Pancreas (tissue), 10 donors: ENCODE measurements at regions not wholly inside any gene's neighbourhood (a gene's known extent, or its start where the extent isn't known, plus 50 kb on each side); places are given as distances from the start of the nearest gene placed in this dataset.

Source experiments
- ATAC-seq, 4 donors: fragments of 200-7000 bp; cut with Tn5 transposase; one replicate each; pipeline versions ENCODE4 v1.8.0 to v1.9.1; 2020; ENCODE audit warnings: mild to moderate bottlenecking in 4 of 4, moderate library complexity in 4 of 4
- DNase-seq, 6 donors: peaks; one replicate each; pipeline ENCODE4 v3.0.0-alpha.2; 2020
- FAIRE-seq: peaks from 2 replicates; lab custom pipeline; 2012; peaks lifted over from hg19 to GRCh38; lab: Jason Lieb, UNC
- H3K27ac ChIP-seq, 4 donors: fragments of 200-600 bp; sonication (generic); 1 replicate in 3 of 4; 2 replicates in 1 of 4; pipeline versions ENCODE4 v1.5.0 to v1.8.0; 2020
- H3K27me3 ChIP-seq, 4 donors: fragments of 200-600 bp; one replicate each; pipeline ENCODE4 v1.8.0; 2021
- H3K36me3 ChIP-seq, 3 donors: fragments of 200-600 bp; sonication (generic) in 1 of 3; one replicate each; pipeline versions ENCODE4 v1.5.0 to v1.8.0; 2020 to 2021
- H3K4me1 ChIP-seq, 3 donors: fragments of 200-600 bp; one replicate each; pipeline ENCODE4 v1.8.0; 2021
- H3K4me3 ChIP-seq, 4 donors: fragments of 200-600 bp; sonication (generic) in 2 of 4; one replicate each; pipeline versions ENCODE4 v1.5.0 to v1.8.0; 2020 to 2021
- H3K9me3 ChIP-seq, 4 donors: fragments of 200-600 bp; one replicate each; pipeline ENCODE4 v1.8.0; 2021
- WGBS, 2 donors: extraction: QIAGEN DNeasy Blood & Tissue Kit; methylation state at CpG; one replicate each; pipeline ENCODE4 v1.1.7; 2013; 5-methylcytosine and 5-hydroxymethylcytosine counted together
- intact Hi-C, 3 donors: fragments of 100-400 bp; cut with DNase I; formaldehyde crosslinking; loops; one replicate each; pipeline versions ENCODE4 v1.11.1 to v1.14.2; 2022
- TF ChIP-seq, protein P1 (sequence below), 4 donors: fragments of 200-600 bp; sonication (generic) in 3 of 4; IDR thresholded peaks; one replicate each; pipeline versions ENCODE4 v1.5.0 to v1.8.0; 2021; ENCODE audit warnings: antibody characterized with exemption in 4 of 4
- donor health status: healthy with polysubstance abuse.
- donor health status: DM: no; HTN: no; CAD: no; lungs with moderate emphysema.
- donor health status: DM: no; HTN: no; CAD: no.
- donor health status: control.
- donor health status: control.
- donor health status: Bipolar disorder and iron deficiency.
- donor health status: DM: yes; HTN: yes; CAD: no.
- donor health status: DM: no; HTN: no; CAD: no.
- donor health status: DM: no; HTN: no; CAD: no.
- donor health status: DM: yes; HTN: yes; CAD: no.

- no peaks in the 10 kb centered on the region for H3K27me3 ChIP-seq
- H3K4me1 ChIP-seq = no peaks in the 10 kb centered on the region
- whole genome bisulfite sequencing, 2 donors = 72 to 76% methylated on average over 2 of the region's 2 CpGs
- TF ChIP-seq, protein P1, sequence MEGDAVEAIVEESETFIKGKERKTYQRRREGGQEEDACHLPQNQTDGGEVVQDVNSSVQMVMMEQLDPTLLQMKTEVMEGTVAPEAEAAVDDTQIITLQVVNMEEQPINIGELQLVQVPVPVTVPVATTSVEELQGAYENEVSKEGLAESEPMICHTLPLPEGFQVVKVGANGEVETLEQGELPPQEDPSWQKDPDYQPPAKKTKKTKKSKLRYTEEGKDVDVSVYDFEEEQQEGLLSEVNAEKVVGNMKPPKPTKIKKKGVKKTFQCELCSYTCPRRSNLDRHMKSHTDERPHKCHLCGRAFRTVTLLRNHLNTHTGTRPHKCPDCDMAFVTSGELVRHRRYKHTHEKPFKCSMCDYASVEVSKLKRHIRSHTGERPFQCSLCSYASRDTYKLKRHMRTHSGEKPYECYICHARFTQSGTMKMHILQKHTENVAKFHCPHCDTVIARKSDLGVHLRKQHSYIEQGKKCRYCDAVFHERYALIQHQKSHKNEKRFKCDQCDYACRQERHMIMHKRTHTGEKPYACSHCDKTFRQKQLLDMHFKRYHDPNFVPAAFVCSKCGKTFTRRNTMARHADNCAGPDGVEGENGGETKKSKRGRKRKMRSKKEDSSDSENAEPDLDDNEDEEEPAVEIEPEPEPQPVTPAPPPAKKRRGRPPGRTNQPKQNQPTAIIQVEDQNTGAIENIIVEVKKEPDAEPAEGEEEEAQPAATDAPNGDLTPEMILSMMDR (IDR thresholded peaks at IDR 0.05) = no peak
- FAIRE-seq (no peak), ATAC-seq (no peak), DNase-seq (no peak)
- no peaks in the 10 kb centered on the region for H3K9me3 ChIP-seq
- intact Hi-C loops = no loop called here
- no peak overlapping the region for H3K4me3 ChIP-seq
- no peak overlapping the region for H3K27ac ChIP-seq
- no peaks in the 10 kb centered on the region for H3K36me3 ChIP-seq
Observed at GRCh38 chr2:59993726-59994125, 559.7 kb downstream of the BCL11A start.

DNA sequence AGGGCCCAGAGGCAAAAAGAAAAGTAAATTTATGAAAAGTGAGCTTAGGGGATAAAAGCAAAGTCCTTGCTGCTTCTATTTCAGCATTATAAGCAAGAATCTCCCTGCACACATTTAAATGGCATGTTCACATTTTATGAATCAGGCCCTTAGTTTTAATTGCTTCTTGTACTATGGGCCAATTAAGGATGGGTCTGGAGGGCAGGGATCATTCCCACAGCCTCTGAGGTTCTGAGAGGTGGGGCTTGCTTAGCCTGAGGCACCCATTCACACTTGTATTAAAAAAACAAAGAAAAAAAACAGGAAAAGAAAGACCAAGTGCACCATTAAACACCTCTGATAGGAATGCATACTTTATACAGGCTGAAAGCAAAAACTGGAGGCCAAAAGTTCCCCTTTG is 565.1 kb downstream of the BCL11A start:
- Histone ChIP-seq H3K4me3 (no peak overlapping the region), H3K36me3 (no peaks in the 10 kb centered on the region), H3K27me3 (no peaks in the 10 kb centered on the region), H3K9me3 (no peaks in the 10 kb centered on the region), H3K4me1 (no peaks in the 10 kb centered on the region), H3K27ac (no peak overlapping the region)
- FAIRE-seq = no peak
- no peak for ATAC-seq
- TF ChIP-seq, protein P1 (IDR thresholded peaks at IDR 0.05) = no peak
- intact Hi-C loops = no loop called here
- no peak for DNase-seq

DNA sequence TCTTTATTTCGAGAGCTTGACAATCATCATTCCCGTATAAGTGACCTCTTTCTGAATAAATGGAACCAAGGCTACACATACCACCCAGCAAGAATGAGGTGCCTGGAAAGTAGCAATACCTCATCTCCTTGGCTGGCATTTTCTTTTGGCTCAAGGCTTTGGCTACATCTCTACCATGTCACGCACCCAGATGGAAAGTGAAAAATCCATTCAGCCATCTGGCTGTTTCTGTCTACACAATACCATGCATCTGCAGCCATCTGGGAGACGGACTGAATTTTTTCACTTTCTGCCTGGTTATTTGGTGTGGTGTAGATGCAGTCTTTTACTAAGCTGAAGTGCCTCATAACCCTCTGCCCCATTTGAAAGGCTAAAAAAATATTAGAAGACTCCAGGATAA is 566.9 kb downstream of the BCL11A start:
- DNase-seq = no peak
- no peak for ATAC-seq
- no peaks in the 10 kb centered on the region for H3K36me3 ChIP-seq
- H3K9me3 ChIP-seq = no peaks in the 10 kb centered on the region
- intact Hi-C loops = no loop called here
- H3K4me3 ChIP-seq = no peak overlapping the region
- WGBS, 2 donors = 91 to 93% methylated on average over 4 of the region's 4 CpGs
- no peak overlapping the region for H3K27ac ChIP-seq
- FAIRE-seq = no peak
- TF ChIP-seq, protein P1 (IDR thresholded peaks at IDR 0.05) = no peak
- no peaks in the 10 kb centered on the region for H3K27me3 ChIP-seq
- no peaks in the 10 kb centered on the region for H3K4me1 ChIP-seq

- DNase-seq (no peak), ATAC-seq (no peak), FAIRE-seq (no peak)
- 95 to 98% methylated on average over 3 of the region's 3 CpGs for WGBS, 2 donors
- H3K4me1 ChIP-seq = no peaks in the 10 kb centered on the region
- H3K27ac ChIP-seq = no peak overlapping the region
- no peaks in the 10 kb centered on the region for H3K27me3 ChIP-seq
- intact Hi-C loops = no loop called here
- H3K9me3 ChIP-seq = no peaks in the 10 kb centered on the region
- TF ChIP-seq, protein P1 (IDR thresholded peaks at IDR 0.05) = no peak
- no peak overlapping the region for H3K4me3 ChIP-seq
- no peaks in the 10 kb centered on the region for H3K36me3 ChIP-seq
Observed at GRCh38 chr2:59985923-59986322, 567.5 kb downstream of the BCL11A start.

- FAIRE-seq (no peak), ATAC-seq (no peak), DNase-seq (no peak)
- H3K27ac ChIP-seq = no peak overlapping the region
- intact Hi-C loops = no loop called here
- WGBS, 2 donors = 69 to 75% methylated on average over 4 of the region's 4 CpGs
- no peaks in the 10 kb centered on the region for H3K9me3 ChIP-seq
- no peaks in the 10 kb centered on the region for H3K4me1 ChIP-seq
- TF ChIP-seq, protein P1 (IDR thresholded peaks at IDR 0.05) = no peak
- no peaks in the 10 kb centered on the region for H3K27me3 ChIP-seq
- no peak overlapping the region for H3K4me3 ChIP-seq
- H3K36me3 ChIP-seq = no peaks in the 10 kb centered on the region
Observed at GRCh38 chr2:59974051-59974766, 579.2 kb downstream of the BCL11A start.
